ENCODE measurements at regions not wholly inside any gene's neighbourhood (a gene's known extent, or its start where the extent isn't known, plus 50 kb on each side); places are given as distances from the start of the nearest gene placed in this dataset.

GRCh38 chr7:16945372-16945771 lies 63.6 kb upstream of the AGR3 start:
- TF ChIP-seq CTCF (IDR thresholded peaks at IDR 0.05) (no peak), POLR2A (IDR thresholded peaks at IDR 0.05) (no peak)

Data from adrenal gland (tissue), 5 donors.